Osteocyte (in vitro differentiated cells): ENCODE measurements at regions not wholly inside any gene's neighbourhood (a gene's known extent, or its start where the extent isn't known, plus 50 kb on each side); places are given as distances from the start of the nearest gene placed in this dataset.

ENCODE experiments used
- DNase-seq: peaks from one replicate; pipeline ENCODE4 v3.0.0; 2021; ENCODE audit warnings: mixed read lengths; ENCODE audit not compliant: unreplicated experiment; ENCODE audit errors: extremely low spot score
- H3K27ac Mint-ChIP-seq: one replicate; pipeline ENCODE4 v1.8.0; 2021; ENCODE audit warnings: mild to moderate bottlenecking, mixed read lengths; ENCODE audit not compliant: unreplicated experiment
- H3K27me3 Mint-ChIP-seq: one replicate; pipeline ENCODE4 v1.8.0; 2021; ENCODE audit warnings: mixed read lengths; ENCODE audit not compliant: unreplicated experiment
- H3K36me3 Mint-ChIP-seq: one replicate; pipeline ENCODE4 v1.8.0; 2021; ENCODE audit warnings: mixed read lengths; ENCODE audit not compliant: unreplicated experiment
- H3K4me1 Mint-ChIP-seq: one replicate; pipeline ENCODE4 v1.8.0; 2021; ENCODE audit warnings: mixed read lengths; ENCODE audit not compliant: unreplicated experiment
- H3K4me3 Mint-ChIP-seq: one replicate; pipeline ENCODE4 v1.8.0; 2021; ENCODE audit warnings: mild to moderate bottlenecking, moderate library complexity, mixed read lengths; ENCODE audit not compliant: unreplicated experiment
- H3K9me3 Mint-ChIP-seq: one replicate; pipeline ENCODE4 v1.8.0; 2021; ENCODE audit warnings: mixed read lengths; ENCODE audit not compliant: unreplicated experiment
- TF ChIP-seq, protein P1 (sequence below): fragments of 200-600 bp; sonication (generic); IDR thresholded peaks from 2 replicates; pipeline ENCODE4 v1.5.0; 2021; ENCODE audit warnings: antibody characterized with exemption, mild to moderate bottlenecking, moderate library complexity

DNA sequence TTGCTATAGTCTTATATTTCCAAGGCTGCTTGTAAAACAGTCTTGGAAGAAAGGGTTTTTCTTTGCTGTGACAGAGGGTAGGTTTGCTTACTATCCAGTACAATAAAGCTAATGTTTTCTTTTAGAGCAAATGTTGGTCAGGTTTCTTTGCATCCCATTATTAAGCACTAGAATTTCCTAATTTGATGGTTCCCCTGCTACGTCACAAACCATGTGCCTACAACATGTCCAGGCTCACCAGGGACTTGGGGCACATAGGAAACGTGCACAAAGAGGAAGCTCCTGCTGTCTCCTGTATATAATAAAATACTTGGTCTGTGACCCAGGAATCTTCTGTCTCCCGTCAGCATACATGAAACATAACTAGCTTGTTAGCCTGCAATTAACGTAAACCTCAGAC, 486.3 kb upstream of the LRFN5 start:
- H3K27ac Mint-ChIP-seq: no peak overlapping the region
- TF ChIP-seq, protein P1, sequence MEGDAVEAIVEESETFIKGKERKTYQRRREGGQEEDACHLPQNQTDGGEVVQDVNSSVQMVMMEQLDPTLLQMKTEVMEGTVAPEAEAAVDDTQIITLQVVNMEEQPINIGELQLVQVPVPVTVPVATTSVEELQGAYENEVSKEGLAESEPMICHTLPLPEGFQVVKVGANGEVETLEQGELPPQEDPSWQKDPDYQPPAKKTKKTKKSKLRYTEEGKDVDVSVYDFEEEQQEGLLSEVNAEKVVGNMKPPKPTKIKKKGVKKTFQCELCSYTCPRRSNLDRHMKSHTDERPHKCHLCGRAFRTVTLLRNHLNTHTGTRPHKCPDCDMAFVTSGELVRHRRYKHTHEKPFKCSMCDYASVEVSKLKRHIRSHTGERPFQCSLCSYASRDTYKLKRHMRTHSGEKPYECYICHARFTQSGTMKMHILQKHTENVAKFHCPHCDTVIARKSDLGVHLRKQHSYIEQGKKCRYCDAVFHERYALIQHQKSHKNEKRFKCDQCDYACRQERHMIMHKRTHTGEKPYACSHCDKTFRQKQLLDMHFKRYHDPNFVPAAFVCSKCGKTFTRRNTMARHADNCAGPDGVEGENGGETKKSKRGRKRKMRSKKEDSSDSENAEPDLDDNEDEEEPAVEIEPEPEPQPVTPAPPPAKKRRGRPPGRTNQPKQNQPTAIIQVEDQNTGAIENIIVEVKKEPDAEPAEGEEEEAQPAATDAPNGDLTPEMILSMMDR: no peak
- H3K4me3 Mint-ChIP-seq: no peak overlapping the region
- no peaks in the 10 kb centered on the region for H3K4me1 Mint-ChIP-seq
- DNase-seq: no peak
- H3K27me3 Mint-ChIP-seq: no peaks in the 10 kb centered on the region
- no peaks in the 10 kb centered on the region for H3K36me3 Mint-ChIP-seq
- peaks cover 9% of the 10 kb centered on the region for H3K9me3 Mint-ChIP-seq

DNA sequence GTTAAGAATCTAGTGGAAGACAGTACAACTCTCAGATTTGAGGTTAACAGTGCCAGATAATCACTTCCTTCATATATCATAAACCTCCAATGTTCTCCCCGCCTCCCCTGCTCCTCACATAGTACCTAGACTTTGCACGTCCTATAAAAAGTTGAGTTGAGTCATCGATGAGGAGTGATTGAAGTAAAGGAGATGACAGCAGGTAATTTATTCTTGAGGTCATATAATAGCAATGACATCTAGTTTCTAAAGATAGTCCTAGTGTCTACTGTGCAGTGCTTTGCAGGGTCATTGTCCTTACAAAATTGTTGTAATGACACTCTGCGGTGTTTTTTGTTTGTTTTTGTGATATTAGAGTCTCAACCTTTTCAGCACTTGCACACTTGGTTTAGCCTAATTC, 510.5 kb upstream of the LRFN5 start:
- H3K27me3 Mint-ChIP-seq: no peaks in the 10 kb centered on the region
- H3K4me3 Mint-ChIP-seq: no peak overlapping the region
- DNase-seq: no peak
- no peaks in the 10 kb centered on the region for H3K4me1 Mint-ChIP-seq
- peaks cover 3% of the 10 kb centered on the region for H3K36me3 Mint-ChIP-seq
- no peak overlapping the region for H3K27ac Mint-ChIP-seq
- TF ChIP-seq, protein P1: no peak
- peaks cover under 1% of the 10 kb centered on the region for H3K9me3 Mint-ChIP-seq

DNA sequence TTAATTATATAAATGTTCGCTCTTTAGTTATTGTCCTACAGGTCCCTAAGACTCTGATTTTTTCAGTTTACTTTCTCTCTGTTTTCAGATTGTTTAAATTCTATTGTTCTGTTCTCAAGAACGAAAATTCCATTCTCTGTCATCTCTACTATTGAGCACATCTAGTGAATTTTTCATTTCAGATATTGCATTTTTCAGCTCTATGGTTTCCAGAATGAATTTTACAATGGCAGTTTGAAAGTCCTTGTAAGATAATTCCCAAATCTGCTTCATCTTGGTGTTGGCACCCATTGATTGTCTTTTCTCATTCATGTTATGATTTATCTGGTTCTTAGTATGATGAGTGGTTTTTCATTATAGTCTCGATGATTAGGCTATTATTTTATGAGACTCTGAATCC, 519.6 kb upstream of the LRFN5 start:
- no peak for DNase-seq
- Mint-ChIP-seq H3K4me1 (peaks cover 3% of the 10 kb centered on the region), H3K9me3 (peaks cover 30% of the 10 kb centered on the region), H3K4me3 (no peak overlapping the region), H3K36me3 (peaks cover 7% of the 10 kb centered on the region), H3K27ac (no peak overlapping the region), H3K27me3 (no peaks in the 10 kb centered on the region)
- TF ChIP-seq, protein P1: no peak

DNA sequence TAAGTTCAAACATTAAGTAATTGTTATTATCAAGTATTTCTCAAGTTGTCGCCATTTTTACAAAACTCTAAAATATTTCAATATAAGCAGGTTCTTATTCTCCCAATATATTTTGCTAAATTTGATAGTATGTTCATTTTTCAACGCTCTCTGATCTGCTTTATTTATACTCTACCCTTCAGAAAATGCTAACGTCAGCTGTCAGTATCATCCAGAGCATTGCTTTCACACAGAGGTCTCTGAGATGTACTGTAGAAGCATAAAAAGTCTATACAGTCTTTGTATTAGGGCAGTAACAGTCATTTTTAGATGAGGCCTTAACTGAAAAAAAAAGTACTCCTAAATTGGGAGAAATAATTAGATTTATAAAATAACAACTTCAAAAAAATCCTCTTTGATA, 533.1 kb upstream of the LRFN5 start:
- no peak overlapping the region for H3K4me3 Mint-ChIP-seq

DNA sequence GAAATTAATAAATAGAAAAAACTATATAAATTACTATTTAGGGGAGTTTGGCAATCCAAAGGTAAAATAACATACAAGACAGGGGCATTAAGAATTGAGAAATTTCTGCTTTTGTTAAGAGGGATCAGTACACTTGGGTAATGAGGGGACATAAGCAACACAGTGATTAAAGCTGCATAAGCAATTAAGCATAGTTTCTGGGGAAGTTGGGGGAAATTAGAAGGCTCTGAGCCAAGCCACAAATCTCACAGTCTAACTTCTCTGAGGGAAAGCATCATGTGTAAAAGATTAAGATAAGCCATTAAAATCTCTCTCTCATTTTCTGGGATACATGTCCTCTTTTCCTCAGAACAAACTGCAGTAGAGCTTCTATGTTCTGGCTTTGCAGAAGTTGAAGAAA, 533.9 kb upstream of the LRFN5 start:
- TF ChIP-seq, protein P1: no peak
- no peaks in the 10 kb centered on the region for H3K36me3 Mint-ChIP-seq
- DNase-seq: no peak
- no peak overlapping the region for H3K4me3 Mint-ChIP-seq
- no peaks in the 10 kb centered on the region for H3K27me3 Mint-ChIP-seq
- H3K4me1 Mint-ChIP-seq: no peaks in the 10 kb centered on the region
- H3K27ac Mint-ChIP-seq: no peak overlapping the region
- no peaks in the 10 kb centered on the region for H3K9me3 Mint-ChIP-seq

More for the DNA sequence above, 533.1 kb upstream of the LRFN5 start:
- Mint-ChIP-seq H3K27ac (no peak overlapping the region), H3K4me1 (no peaks in the 10 kb centered on the region), H3K9me3 (no peaks in the 10 kb centered on the region), H3K36me3 (no peaks in the 10 kb centered on the region), H3K27me3 (no peaks in the 10 kb centered on the region)
- no peak for DNase-seq
- TF ChIP-seq, protein P1: no peak
